GM12878 (cell line): ENCODE measurements at regions not wholly inside any gene's neighbourhood (a gene's known extent, or its start where the extent isn't known, plus 50 kb on each side); places are given as distances from the start of the nearest gene placed in this dataset.

Experiments used
- ATAC-seq: fragments of 200-7000 bp; cut with Tn5 transposase; 3 replicates; pipeline ENCODE4 v1.9.1; 2020; ENCODE audit warnings: mild to moderate bottlenecking, moderate library complexity
- BruUV-seq: library from RNA; stranded (reverse); fragments of 400-500 nt; replicated peaks from 2 replicates; lab custom pipeline; 2021; lab: Mats Ljungman, UMichigan
- CTCF ChIA-PET: fragments of 300-600 bp; sonication (Branson Sonifier 250); formaldehyde crosslinking; extraction: SDS; loops from one replicate; lab custom pipeline; 2021; ENCODE audit warnings: inconsistent platforms; lab: Yijun Ruan, JAX
- POLR2A ChIA-PET: fragments of 350-600 bp; formaldehyde crosslinking; extraction: SDS; loops from one replicate; lab custom pipeline; 2021; ENCODE audit warnings: inconsistent platforms; lab: Charles Lee
- RAD21 ChIA-PET: fragments of 300-600 bp; sonication (Branson Sonifier 250); formaldehyde crosslinking; loops from one replicate; lab custom pipeline; 2023; ENCODE audit warnings: antibody characterized with exemption; ENCODE audit not compliant: unreplicated experiment; lab: Charles Lee
- SMC1A ChIA-PET: fragments of 300-600 bp; sonication (Branson Sonifier 250); formaldehyde crosslinking; loops from one replicate; lab custom pipeline; 2023; ENCODE audit not compliant: unreplicated experiment, uncharacterized antibody; lab: Charles Lee
- DNase-seq: peaks from one replicate; pipeline ENCODE4 v3.0.0-alpha.2; 2011; ENCODE audit warnings: low read depth, low spot score
- FAIRE-seq: peaks from 3 replicates; lab custom pipeline; 2011; peaks lifted over from hg19 to GRCh38; lab: Jason Lieb, UNC
- H2AFZ ChIP-seq: 2 replicates; pipeline ENCODE4 v1.6.0; 2011; ENCODE audit warnings: low read depth, low read length, control low read depth; ENCODE audit not compliant: control insufficient read depth
- H3K27ac ChIP-seq: 2 replicates; pipeline ENCODE4 v1.5.1; 2011; ENCODE audit warnings: control low read depth; ENCODE audit not compliant: control insufficient read depth, insufficient read depth
- H3K27me3 ChIP-seq, 2 experiments: replicated peaks in 1 of 2; 2 replicates each; pipeline versions ENCODE4 v1.6.0 to v1.6.1; 2011; ENCODE audit warnings: low read length in 1 of 2; ENCODE audit not compliant: control insufficient read depth in 2 of 2, insufficient read depth in 2 of 2
- H3K36me3 ChIP-seq, 2 experiments: 2 replicates each; pipeline ENCODE4 v1.5.1; 2011; ENCODE audit warnings: low read length in 1 of 2; ENCODE audit not compliant: control insufficient read depth in 2 of 2, insufficient read depth in 2 of 2
- H3K4me1 ChIP-seq: 2 replicates; pipeline ENCODE4 v1.6.1; 2011; ENCODE audit warnings: mild to moderate bottlenecking, low read length, moderate library complexity, mixed read lengths; ENCODE audit not compliant: control insufficient read depth, insufficient read depth
- H3K4me2 ChIP-seq: 2 replicates; pipeline ENCODE4 v1.6.0; 2011; ENCODE audit warnings: control low read depth; ENCODE audit not compliant: control insufficient read depth, insufficient read depth
- H3K4me3 ChIP-seq: fragments of 200-600 bp; sonication (generic); 2 replicates; pipeline ENCODE4 v1.5.1; 2016
- H3K79me2 ChIP-seq: 2 replicates; pipeline ENCODE4 v1.6.0; 2011; ENCODE audit warnings: low read length; ENCODE audit not compliant: control insufficient read depth, insufficient read depth
- H3K9ac ChIP-seq: 2 replicates; pipeline ENCODE4 v1.8.0; 2011; ENCODE audit warnings: low read length, control low read depth, mixed read lengths; ENCODE audit not compliant: control insufficient read depth, insufficient read depth
- H3K9me3 ChIP-seq: replicated peaks from 3 replicates; pipeline ENCODE4 v1.5.1; 2011; ENCODE audit warnings: mild to moderate bottlenecking, low read length; ENCODE audit not compliant: control insufficient read depth, insufficient read depth
- H4K20me1 ChIP-seq: 2 replicates; pipeline ENCODE4 v1.6.0; 2011; ENCODE audit not compliant: control insufficient read depth, insufficient read depth
- CHD1 ChIP-seq: IDR thresholded peaks from 2 replicates; pipeline ENCODE4 v1.6.1; 2012; ENCODE audit warnings: low read depth, low read length, improper control_type of control experiment
- FOS ChIP-seq: IDR thresholded peaks from 3 replicates; pipeline ENCODE4 v1.6.1; 2011; ENCODE audit warnings: borderline replicate concordance; ENCODE audit not compliant: insufficient read length; ENCODE audit errors: extremely low read depth
- IKZF1 ChIP-seq: fragments of 450-650 bp; conservative IDR thresholded peaks from 2 replicates; pipeline ENCODE4 v1.6.1; 2017; ENCODE audit warnings: antibody characterized with exemption, mild to moderate bottlenecking
- IRF4 ChIP-seq: IDR thresholded peaks from 2 replicates; pipeline ENCODE4 v1.6.1; 2011; ENCODE audit warnings: low read depth, low read length
- JUNB ChIP-seq: IDR thresholded peaks from 2 replicates; pipeline ENCODE4 v1.6.1; 2016; ENCODE audit warnings: antibody characterized with exemption, mild to moderate bottlenecking
- MYB ChIP-seq: fragments of 150-350 bp; IDR thresholded peaks from 2 replicates; pipeline ENCODE4 v1.6.1; 2014; ENCODE audit warnings: mild to moderate bottlenecking, low read depth, low read length, borderline replicate concordance
- MYC ChIP-seq: IDR thresholded peaks from 2 replicates; pipeline ENCODE4 v1.6.1; 2011; ENCODE audit warnings: mild to moderate bottlenecking, low read length, moderate library complexity, inconsistent platforms; ENCODE audit not compliant: insufficient read depth, insufficient replicate concordance, insufficient read length, severe bottlenecking
- NBN ChIP-seq: fragments of 450-650 bp; IDR thresholded peaks from 2 replicates; pipeline ENCODE4 v1.6.1; 2016
- NFIC ChIP-seq: IDR thresholded peaks from 2 replicates; pipeline ENCODE4 v1.6.1; 2012; ENCODE audit warnings: low read depth, mild to moderate bottlenecking, inconsistent platforms, low read length, moderate library complexity
- NR2C2 ChIP-seq: IDR thresholded peaks from 2 replicates; pipeline ENCODE4 v1.6.1; 2011; ENCODE audit warnings: borderline replicate concordance, low read depth; ENCODE audit not compliant: control insufficient read depth, insufficient read length
- NR2F1 ChIP-seq: fragments of 450-650 bp; conservative IDR thresholded peaks from 2 replicates; pipeline ENCODE4 v1.6.1; 2017; ENCODE audit warnings: mild to moderate bottlenecking
- POLR2A ChIP-seq: IDR thresholded peaks from 2 replicates; pipeline ENCODE4 v1.6.1; 2011; ENCODE audit warnings: low read depth, mild to moderate bottlenecking, low read length
- POLR2AphosphoS2 ChIP-seq: IDR thresholded peaks from 2 replicates; pipeline ENCODE4 v1.6.1; 2011; ENCODE audit warnings: low read depth, mild to moderate bottlenecking, low read length, improper control_type of control experiment, moderate library complexity
- RB1 ChIP-seq: fragments of 450-650 bp; formaldehyde crosslinking; IDR thresholded peaks from 2 replicates; pipeline ENCODE4 v1.6.1; 2017; ENCODE audit warnings: mild to moderate bottlenecking, borderline replicate concordance
- RELA ChIP-seq: fragments of 450-650 bp; IDR thresholded peaks from 2 replicates; pipeline ENCODE4 v1.8.0; 2014; ENCODE audit warnings: borderline replicate concordance; ENCODE audit not compliant: partially characterized antibody
- SMAD5 ChIP-seq: IDR thresholded peaks from 2 replicates; pipeline ENCODE4 v1.6.1; 2016; ENCODE audit warnings: antibody characterized with exemption, low read depth
- STAT3 ChIP-seq: IDR thresholded peaks from 2 replicates; pipeline ENCODE4 v1.6.1; 2011; ENCODE audit warnings: low read depth, low read length, improper control_type of control experiment
- SUZ12 ChIP-seq: fragments of 200-600 bp; sonication (generic); IDR thresholded peaks from one replicate; pipeline ENCODE4 v1.6.1; 2018; ENCODE audit warnings: antibody characterized with exemption, mild to moderate bottlenecking; ENCODE audit not compliant: unreplicated experiment
- TAF1 ChIP-seq: IDR thresholded peaks from 2 replicates; pipeline ENCODE4 v1.6.1; 2011; ENCODE audit warnings: mild to moderate bottlenecking, low read depth, low read length, borderline replicate concordance
- ZNF207 ChIP-seq: fragments of 450-650 bp; IDR thresholded peaks from 2 replicates; pipeline ENCODE4 v1.6.1; 2014; ENCODE audit warnings: antibody characterized with exemption, mild to moderate bottlenecking, borderline replicate concordance
- WGBS: methylation state at CpG from one replicate; pipeline ENCODE4 v1.1.6; 2016; ENCODE audit warnings: low lambda C conversion rate; ENCODE audit not compliant: insufficient replicate concordance, insufficient coverage; ENCODE audit errors: missing lambda C conversion rate; 5-methylcytosine and 5-hydroxymethylcytosine counted together
- in situ Hi-C: fragments of 300-500 bp; cut with MboI; formaldehyde crosslinking; loops from 9 replicates; pipeline ENCODE4 v1.14.3; 2018; ENCODE audit warnings: mixed read lengths
- intact Hi-C: fragments of 100-400 bp; cut with micrococcal nuclease; formaldehyde crosslinking; loops from one replicate; pipeline ENCODE4 v1.14.2; 2022; ENCODE audit not compliant: unreplicated experiment
- TF ChIP-seq, protein P1 (sequence below): fragments of 450-650 bp; IDR thresholded peaks from 2 replicates; pipeline ENCODE4 v1.6.1; 2017; ENCODE audit warnings: borderline replicate concordance
- TF ChIP-seq, protein P2 (sequence below): fragments of 450-650 bp; IDR thresholded peaks from 2 replicates; pipeline ENCODE4 v1.6.1; 2017; ENCODE audit warnings: mild to moderate bottlenecking, low read depth, inconsistent platforms; ENCODE audit not compliant: poor library complexity, severe bottlenecking
- TF ChIP-seq, protein P3 (sequence below): fragments of 450-650 bp; IDR thresholded peaks from 2 replicates; pipeline ENCODE4 v1.6.1; 2016; ENCODE audit warnings: mild to moderate bottlenecking

DNA sequence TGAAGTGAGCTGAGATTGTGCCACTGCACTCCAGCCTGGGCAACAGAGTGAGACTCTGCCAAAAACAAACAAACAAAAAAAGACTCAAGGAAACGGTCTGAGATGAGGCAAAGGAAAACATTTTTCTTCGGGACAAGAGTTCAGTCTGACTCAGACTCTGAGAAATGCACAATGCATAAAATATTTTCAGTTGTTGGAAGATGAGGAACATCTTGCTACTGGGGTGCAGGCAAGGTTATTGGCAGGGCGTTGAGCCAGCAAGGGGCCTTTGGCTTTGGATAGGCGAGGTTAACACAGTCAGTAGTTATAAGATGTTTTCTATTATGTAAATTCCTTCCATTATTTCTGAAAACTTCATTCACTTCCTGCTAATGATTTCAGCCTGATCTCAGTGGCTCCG is 96.1 kb upstream of the VCX start (continued):
- TF ChIP-seq POLR2AphosphoS2 (no peak), RB1 (no peak), ZNF207 (no peak), STAT3 (no peak), TAF1 (no peak), FOS (no peak), CHD1 (no peak)

DNA sequence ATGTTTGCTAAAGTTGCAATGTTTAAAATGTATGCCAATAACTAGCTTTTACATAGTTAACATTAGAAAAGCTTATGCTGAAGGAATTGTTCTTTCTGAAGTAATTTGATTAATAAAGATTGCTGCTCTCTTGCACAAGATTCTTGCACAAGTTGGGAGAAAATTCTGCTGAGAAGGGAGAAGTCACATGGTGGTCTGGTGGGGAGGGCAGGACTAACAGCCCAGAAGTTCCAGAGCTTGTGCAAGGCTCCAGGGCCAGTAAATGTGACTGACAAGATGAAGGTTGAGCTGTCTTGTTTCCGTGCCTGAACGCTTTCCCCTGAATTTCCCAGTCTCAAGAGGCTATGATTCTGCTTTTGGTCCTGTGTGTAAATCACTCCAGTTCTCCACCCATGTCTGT is 112.9 kb upstream of the VCX start:
- POLR2A ChIA-PET, result no interaction called here
- H2AFZ ChIP-seq, result no peak overlapping the region
- no peaks in the 10 kb centered on the region for H3K4me1 ChIP-seq
- in situ Hi-C loops, result no loop called here
- H3K79me2 ChIP-seq, result no peaks in the 10 kb centered on the region
- RAD21 ChIA-PET, result no interaction called here
- intact Hi-C loops, result no loop called here
- ATAC-seq (no peak), DNase-seq (no peak), FAIRE-seq (no peak)
- SMC1A ChIA-PET, result no interaction called here
- 0% methylated on average over 2 of the region's 2 CpGs for WGBS
- H3K36me3 ChIP-seq, result no peaks in the 10 kb centered on the region
- no peaks in the 10 kb centered on the region for H3K27me3 ChIP-seq
- CTCF ChIA-PET, result no interaction called here
- H3K4me3 ChIP-seq, result no peak overlapping the region
- H3K4me2 ChIP-seq, result no peak overlapping the region
- H4K20me1 ChIP-seq, result no peaks in the 10 kb centered on the region
- no peaks in the 10 kb centered on the region for H3K9me3 ChIP-seq
- BruUV-seq, result no TSS peak
- no peak overlapping the region for H3K9ac ChIP-seq
- no peak overlapping the region for H3K27ac ChIP-seq
- TF ChIP-seq SUZ12 (no peak), SMAD5 (no peak), MYB (no peak), JUNB (no peak), IRF4 (no peak), FOS (no peak), MYC (no peak), NR2F1 (no peak), NR2C2 (no peak), RELA (no peak), NBN (no peak), IKZF1 (no peak), POLR2A (no peak), NFIC (no peak)
- TF ChIP-seq, protein P1, sequence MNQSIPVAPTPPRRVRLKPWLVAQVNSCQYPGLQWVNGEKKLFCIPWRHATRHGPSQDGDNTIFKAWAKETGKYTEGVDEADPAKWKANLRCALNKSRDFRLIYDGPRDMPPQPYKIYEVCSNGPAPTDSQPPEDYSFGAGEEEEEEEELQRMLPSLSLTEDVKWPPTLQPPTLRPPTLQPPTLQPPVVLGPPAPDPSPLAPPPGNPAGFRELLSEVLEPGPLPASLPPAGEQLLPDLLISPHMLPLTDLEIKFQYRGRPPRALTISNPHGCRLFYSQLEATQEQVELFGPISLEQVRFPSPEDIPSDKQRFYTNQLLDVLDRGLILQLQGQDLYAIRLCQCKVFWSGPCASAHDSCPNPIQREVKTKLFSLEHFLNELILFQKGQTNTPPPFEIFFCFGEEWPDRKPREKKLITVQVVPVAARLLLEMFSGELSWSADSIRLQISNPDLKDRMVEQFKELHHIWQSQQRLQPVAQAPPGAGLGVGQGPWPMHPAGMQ, result no peak
- TF ChIP-seq, protein P2, sequence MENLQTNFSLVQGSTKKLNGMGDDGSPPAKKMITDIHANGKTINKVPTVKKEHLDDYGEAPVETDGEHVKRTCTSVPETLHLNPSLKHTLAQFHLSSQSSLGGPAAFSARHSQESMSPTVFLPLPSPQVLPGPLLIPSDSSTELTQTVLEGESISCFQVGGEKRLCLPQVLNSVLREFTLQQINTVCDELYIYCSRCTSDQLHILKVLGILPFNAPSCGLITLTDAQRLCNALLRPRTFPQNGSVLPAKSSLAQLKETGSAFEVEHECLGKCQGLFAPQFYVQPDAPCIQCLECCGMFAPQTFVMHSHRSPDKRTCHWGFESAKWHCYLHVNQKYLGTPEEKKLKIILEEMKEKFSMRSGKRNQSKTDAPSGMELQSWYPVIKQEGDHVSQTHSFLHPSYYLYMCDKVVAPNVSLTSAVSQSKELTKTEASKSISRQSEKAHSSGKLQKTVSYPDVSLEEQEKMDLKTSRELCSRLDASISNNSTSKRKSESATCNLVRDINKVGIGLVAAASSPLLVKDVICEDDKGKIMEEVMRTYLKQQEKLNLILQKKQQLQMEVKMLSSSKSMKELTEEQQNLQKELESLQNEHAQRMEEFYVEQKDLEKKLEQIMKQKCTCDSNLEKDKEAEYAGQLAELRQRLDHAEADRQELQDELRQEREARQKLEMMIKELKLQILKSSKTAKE, result no peak
- TF ChIP-seq, protein P3, sequence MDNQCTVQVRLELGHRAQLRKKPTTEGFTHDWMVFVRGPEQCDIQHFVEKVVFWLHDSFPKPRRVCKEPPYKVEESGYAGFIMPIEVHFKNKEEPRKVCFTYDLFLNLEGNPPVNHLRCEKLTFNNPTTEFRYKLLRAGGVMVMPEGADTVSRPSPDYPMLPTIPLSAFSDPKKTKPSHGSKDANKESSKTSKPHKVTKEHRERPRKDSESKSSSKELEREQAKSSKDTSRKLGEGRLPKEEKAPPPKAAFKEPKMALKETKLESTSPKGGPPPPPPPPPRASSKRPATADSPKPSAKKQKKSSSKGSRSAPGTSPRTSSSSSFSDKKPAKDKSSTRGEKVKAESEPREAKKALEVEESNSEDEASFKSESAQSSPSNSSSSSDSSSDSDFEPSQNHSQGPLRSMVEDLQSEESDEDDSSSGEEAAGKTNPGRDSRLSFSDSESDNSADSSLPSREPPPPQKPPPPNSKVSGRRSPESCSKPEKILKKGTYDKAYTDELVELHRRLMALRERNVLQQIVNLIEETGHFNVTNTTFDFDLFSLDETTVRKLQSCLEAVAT, result no peak
